M059J (cell line): ENCODE measurements at regions not wholly inside any gene's neighbourhood (a gene's known extent, or its start where the extent isn't known, plus 50 kb on each side); places are given as distances from the start of the nearest gene placed in this dataset.

ENCODE experiments used
- DNase-seq: peaks from one replicate; pipeline ENCODE4 v3.0.0-alpha.2; 2012; ENCODE audit warnings: low read depth

DNA sequence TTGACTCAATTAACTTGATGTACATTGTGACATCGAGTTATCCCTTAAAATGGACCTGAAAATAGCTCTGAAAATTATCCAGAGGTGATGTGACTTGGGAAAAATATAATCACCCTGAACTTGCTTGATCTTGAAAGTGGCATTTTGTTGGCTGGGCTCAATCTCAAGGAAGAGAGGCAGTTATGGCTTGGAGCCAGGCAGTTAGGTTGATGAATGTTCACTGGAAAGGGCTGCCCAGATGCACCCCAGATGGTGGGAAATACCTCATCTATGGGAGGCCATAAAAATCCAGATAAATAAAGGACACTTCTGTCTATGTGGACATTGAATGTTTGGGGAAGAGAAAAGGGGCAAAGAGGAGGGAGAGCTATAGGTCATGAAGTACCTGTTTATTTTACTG lies 55.7 kb upstream of the OR5AN1 start:
- no peak for DNase-seq

GRCh38 chr11:59295435-59295834 lies 63.3 kb upstream of the OR5AN1 start:
- DNase-seq: no peak

GRCh38 chr11:59292611-59293010 lies 66.1 kb upstream of the OR5AN1 start:
- DNase-seq: no peak

- DNase-seq: no peak
Measured at GRCh38 chr11:59291228-59291627, 67.5 kb upstream of the OR5AN1 start.

DNA sequence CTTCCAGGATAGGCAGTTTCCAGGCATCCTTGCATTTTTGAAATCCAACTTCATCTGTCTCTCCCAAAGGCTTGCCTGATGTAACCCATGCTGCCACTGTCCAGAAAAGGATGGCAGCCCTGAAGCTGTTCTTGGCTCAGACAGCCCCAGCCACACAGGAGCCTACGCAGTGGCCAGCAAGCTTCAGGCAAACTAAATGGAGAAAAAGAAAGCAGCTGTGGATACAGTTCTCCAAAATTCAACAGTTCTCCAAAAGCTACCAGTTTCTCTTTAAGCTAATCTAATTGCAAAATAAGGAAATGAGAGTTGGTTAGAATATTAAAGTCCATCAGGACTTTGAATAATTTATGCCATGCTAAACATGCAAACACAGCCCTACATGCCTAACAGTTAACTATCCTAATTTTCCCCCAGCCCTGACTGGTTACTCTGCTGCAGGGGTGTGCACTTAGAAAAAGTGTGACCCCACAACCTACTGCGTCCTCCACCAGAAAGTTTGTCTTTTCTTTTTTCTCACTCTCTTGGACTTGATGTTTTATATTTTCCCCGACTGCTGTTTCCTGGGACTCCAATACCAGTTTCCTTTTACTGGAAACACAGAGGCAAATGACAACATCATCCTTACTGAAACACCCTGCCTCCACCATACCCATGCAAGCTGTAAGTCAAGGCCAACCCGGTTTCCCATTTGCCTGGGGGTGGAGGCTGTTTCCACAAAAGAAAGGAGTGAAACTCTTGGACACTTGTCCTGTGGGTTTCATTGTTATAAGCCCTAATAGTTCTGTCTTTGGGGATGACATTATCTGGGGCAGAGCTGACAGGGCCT lies 69.1 kb upstream of the OR5AN1 start:
- no peak for DNase-seq

DNA sequence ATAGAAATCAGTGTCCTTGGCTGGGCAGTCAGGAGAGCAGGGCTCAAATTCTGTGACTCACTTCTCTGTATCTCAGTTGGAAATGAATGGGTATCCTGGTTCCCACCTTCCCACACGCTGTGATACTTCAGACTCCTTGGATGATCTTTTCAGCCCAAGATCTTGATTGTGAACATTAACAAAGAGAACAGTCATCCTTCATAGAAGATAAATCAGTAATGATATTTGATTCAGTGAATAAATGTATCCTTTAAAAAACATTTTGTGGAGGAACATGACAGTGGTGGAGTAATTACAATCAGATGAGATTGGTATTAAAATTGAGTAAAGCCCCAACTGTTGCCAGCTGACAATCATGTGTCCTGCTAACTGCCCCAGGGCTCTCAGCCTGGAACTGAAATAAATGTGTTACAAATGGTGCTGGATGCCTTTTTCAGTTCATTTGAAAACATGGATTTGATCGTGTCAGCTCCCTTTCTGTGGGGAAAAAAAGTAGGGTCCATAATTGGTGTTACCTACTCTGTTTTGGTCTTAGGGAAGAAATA lies 72.9 kb upstream of the OR5AN1 start:
- DNase-seq: no peak

DNA sequence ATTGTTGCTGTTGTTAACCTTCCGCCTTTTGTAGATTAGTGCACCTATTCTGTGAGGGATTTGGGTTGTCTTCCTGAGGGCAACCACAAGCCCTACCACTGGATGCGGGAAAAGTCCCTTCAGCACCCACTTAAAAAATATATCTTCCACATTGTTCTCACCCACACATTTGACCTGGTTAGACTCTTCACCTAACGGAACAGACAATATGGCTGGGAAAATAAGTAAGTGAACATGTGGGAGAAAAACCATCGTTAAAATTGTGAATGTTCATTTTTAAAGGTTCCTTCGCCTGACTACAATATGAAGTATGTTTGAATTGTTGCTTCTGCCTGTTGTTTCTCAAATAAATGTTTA lies 72.0 kb upstream of the MPEG1 start:
- DNase-seq: no peak

GRCh38 chr11:59283825-59284772 lies 71.4 kb upstream of the MPEG1 start:
- DNase-seq: peak; percentile 35

DNA sequence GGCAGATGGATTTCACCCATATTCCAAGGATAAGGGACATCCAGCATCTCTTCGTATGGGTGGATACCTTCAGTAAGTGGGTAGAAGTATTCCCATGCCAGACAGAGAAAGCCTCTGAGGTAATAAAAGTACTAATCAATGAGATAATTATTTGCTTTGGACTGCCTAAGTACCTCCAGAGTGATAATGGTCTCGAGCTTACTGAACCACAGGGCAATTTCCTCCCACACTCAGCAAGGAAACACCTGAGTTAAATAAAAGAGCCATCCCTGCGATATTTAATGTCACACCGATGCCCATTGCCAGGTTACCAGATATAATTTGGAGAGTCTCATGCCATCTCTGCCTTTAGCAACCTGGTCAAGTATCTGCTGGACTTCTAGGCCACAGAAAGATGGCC lies 70.6 kb upstream of the MPEG1 start:
- DNase-seq: no peak

DNA sequence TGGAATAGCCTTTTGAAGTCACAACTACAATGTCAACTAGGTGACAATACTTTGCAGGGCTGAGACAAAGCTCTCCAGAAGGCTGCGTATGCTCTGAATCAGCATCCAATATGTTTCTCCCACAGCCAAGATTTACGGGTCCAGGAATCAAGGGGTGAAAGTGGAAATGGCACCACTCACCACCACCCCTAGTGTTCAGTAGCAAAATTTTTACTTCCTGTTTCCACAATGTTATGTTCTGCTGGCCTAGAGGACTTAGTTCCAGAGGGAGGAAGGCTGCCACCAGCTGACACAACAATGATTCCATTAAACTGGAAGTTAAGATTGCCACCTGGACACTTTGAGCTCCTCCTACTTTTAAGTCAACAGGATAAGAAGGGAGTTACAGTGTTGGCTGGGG lies 68.5 kb upstream of the MPEG1 start:
- no peak for DNase-seq

DNA sequence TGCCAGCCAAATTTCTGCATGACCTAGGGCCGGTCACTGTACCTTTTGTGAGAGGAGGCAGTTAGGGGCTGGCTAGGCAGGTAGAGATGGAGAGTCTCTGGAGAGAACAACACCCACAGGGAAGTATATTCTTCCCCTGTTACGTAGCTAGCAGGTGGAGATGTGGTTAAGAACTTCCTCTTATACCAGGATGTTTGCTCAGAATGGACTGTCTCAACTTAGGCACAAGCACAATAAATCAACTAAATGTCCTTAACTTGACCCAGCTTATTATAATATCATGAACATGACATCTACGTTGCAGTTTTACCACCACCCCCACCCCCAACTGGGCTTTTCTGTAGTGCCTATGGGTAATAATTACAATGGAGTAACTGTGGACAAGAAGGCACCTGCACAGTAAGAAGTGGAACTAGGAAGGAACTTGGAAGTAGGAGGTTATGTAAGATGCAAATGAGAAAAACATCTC lies 60.7 kb upstream of the MPEG1 start:
- DNase-seq: no peak

- DNase-seq: no peak
Measured at GRCh38 chr11:59272771-59273372, 60.1 kb upstream of the MPEG1 start.

DNA sequence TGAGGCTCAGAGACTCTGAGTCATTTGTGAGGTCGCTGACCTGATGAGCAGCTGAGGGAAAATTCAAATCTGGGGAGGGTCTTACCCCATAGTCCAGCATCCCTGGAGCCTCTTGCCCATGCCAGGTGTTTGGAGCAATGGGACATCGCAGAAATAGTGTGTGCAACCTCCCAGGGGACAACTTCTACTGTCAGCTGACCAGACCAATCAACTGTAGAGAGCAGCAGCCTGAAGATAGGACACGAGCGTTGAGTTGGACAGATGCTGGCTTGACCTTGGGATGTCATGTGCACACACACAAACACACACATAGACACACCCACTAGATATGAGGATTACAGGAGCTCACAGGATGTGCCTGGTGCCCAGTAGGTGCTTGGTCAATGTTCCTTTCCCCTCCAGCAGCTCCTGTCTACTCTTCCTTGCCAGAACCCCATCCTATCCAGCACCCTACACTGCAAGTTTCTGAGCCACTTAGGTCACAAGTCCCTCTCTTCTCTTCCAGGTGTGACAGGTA lies 59.1 kb upstream of the MPEG1 start:
- no peak for DNase-seq

DNA sequence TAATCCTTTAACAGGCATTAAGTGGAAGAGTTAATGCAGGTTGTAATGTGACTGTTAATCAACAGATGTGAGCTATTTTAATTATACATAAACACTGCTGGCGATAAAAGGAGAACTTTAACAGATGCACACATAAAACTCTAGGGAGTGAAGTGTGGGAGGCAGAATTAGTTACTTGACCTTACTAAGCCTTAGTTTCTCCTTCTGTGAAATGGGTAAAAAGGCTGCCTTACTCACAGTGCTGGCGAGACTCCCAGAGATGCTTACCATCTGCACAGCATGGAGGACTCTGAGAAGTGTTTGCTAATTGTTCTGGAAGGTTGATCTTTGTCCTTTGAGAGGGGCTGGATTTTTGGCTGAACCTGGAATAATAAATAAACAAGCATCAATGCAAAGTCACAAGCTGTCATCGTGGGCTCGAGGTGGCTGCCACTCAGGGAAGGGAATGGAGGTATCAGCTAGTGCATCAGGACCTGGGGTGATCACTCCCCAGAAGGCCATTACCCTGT lies 58.6 kb upstream of the MPEG1 start:
- DNase-seq: no peak

DNA sequence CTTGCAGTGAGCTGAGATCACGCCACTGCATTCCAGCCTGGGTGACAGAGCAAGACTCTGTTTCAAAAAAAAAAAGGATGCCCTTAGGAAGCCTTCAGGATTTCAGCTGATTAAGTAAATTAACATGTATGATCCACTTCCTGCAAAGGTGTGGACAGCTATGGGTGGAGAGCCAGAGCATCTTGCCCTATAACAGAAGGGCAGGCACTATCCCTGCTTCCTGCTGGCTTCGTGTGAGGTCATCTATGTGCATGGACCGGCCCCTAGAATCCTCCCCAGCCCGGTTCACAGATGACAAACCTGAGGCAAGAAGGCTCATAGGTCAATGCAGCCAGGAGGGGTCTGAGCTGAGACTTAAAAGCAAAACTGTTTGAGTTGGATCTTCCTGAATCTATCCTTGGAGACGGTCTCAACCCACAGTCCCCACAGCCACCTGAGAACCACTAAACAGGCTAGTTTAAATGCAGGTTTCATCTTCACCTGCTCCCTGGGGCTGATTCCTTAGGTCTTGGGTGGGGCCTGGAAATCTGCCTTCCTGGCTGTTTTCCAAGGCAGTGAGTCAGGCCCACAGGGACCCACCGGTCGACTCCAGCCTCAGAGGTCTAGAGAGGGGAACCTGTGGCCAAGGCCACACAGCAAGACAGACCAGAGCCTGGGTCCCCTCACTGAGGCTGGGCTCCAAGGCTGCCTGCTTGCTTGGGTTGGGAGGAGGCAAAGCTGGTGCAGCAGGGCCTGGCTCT lies 55.2 kb upstream of the MPEG1 start:
- DNase-seq: no peak

- DNase-seq: no peak
Measured at GRCh38 chr11:59267196-59267595, 54.5 kb upstream of the MPEG1 start.

DNA sequence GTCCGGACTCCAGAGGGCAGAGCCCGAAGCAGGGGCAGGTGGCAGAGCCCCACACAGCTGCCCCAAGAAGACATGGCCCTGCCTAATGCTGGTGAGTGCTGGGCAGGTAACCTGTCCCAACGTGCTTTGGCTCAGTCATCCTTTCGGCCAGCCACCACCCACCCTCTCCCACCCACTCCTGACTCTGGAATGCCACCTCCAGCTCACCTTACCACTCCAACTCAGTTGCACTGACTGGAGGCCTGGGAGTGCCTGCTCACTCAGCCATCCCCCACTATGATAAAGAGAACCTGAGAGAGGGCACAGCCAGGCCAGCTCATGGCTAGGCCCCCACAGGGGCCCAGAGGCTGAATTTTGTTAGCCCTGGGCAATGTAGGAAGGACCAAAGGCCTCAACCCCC lies 53.8 kb upstream of the MPEG1 start:
- no peak for DNase-seq

- no peak for DNase-seq
Measured at GRCh38 chr11:59265735-59266134, 53.0 kb upstream of the MPEG1 start.

DNA sequence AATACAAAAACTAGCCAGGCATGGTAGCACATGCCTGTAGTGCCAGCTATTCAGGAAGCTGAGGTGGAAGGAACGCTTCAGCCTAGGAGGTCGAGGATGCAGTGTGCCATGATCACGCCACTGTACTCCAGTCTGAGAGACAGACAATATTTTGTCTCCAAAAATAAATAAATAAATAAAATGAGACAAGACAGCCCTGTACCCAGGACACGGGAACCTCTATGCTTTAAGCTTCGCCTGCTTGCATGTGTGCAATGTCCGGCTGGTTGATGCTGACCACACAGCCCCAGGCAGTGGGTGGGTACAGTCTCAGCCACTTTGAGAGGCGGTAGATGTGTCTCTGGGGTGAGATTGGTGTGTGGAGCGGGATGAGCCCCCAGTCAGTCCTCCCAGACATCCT lies 52.0 kb upstream of the MPEG1 start:
- no peak for DNase-seq

GRCh38 chr11:59263225-59263894 lies 50.6 kb upstream of the MPEG1 start:
- DNase-seq: no peak
